ENCODE measurements at regions not wholly inside any gene's neighbourhood (a gene's known extent, or its start where the extent isn't known, plus 50 kb on each side); places are given as distances from the start of the nearest gene placed in this dataset.

GRCh38 chr17:77068915-77069314, 71.9 kb upstream of the SEC14L1 start:
- Histone ChIP-seq H3K27me3 (ENCODE audit: insufficient read depth, low read depth) (peaks cover 63% of the 10 kb centered on the region), H4K20me1 (ENCODE audit: insufficient read depth) (no peaks in the 10 kb centered on the region), H3K4me3 (IDR thresholded peaks at IDR 0.05; ENCODE audit: insufficient read depth, low read depth, low read length) (no peak overlapping the region), H3K4me1 (ENCODE audit: low read depth, poor library complexity, severe bottlenecking) (no peaks in the 10 kb centered on the region), H3K27ac (no peak overlapping the region), H3K79me2 (ENCODE audit: insufficient read depth, low read depth) (no peaks in the 10 kb centered on the region), H3K4me2 (no peak overlapping the region), H3K9ac (no peak overlapping the region), H3K36me3 (ENCODE audit: insufficient read depth) (no peaks in the 10 kb centered on the region), H2AFZ (ENCODE audit: low read depth) (no peak overlapping the region)
- no peak for TF ChIP-seq CTCF (conservative IDR thresholded peaks at IDR 0.05; ENCODE audit: low read depth, low read length)

- Histone ChIP-seq H4K20me1 (ENCODE audit: insufficient read depth) (no peaks in the 10 kb centered on the region), H3K36me3 (ENCODE audit: insufficient read depth) (no peaks in the 10 kb centered on the region), H3K27me3 (ENCODE audit: insufficient read depth, low read depth) (peaks cover 72% of the 10 kb centered on the region), H3K79me2 (ENCODE audit: insufficient read depth, low read depth) (no peaks in the 10 kb centered on the region), H3K27ac (no peak overlapping the region), H3K4me3 (IDR thresholded peaks at IDR 0.05; ENCODE audit: insufficient read depth, low read depth, low read length) (no peak overlapping the region), H3K9ac (no peak overlapping the region), H3K4me1 (ENCODE audit: low read depth, poor library complexity, severe bottlenecking) (no peaks in the 10 kb centered on the region), H3K4me2 (no peak overlapping the region), H2AFZ (ENCODE audit: low read depth) (no peak overlapping the region)
- no peak for TF ChIP-seq CTCF (conservative IDR thresholded peaks at IDR 0.05; ENCODE audit: low read depth, low read length)
Measured at GRCh38 chr17:77070888-77071279, 69.9 kb upstream of the SEC14L1 start.

GRCh38 chr17:77071925-77072490, 68.8 kb upstream of the SEC14L1 start:
- TF ChIP-seq CTCF (conservative IDR thresholded peaks at IDR 0.05; ENCODE audit: low read depth, low read length): no peak
- no peak overlapping the region for H3K4me2 ChIP-seq
- H3K36me3 ChIP-seq (ENCODE audit: insufficient read depth): no peaks in the 10 kb centered on the region

GRCh38 chr17:77072670-77073069, 68.1 kb upstream of the SEC14L1 start:
- H3K79me2 ChIP-seq (ENCODE audit: insufficient read depth, low read depth): no peaks in the 10 kb centered on the region
- no peak overlapping the region for H3K9ac ChIP-seq
- H3K4me1 ChIP-seq (ENCODE audit: low read depth, poor library complexity, severe bottlenecking): no peaks in the 10 kb centered on the region
- H3K27ac ChIP-seq: no peak overlapping the region
- H3K36me3 ChIP-seq (ENCODE audit: insufficient read depth): no peaks in the 10 kb centered on the region
- H3K4me3 ChIP-seq (IDR thresholded peaks at IDR 0.05; ENCODE audit: insufficient read depth, low read depth, low read length): no peak overlapping the region
- peaks cover 82% of the 10 kb centered on the region for H3K27me3 ChIP-seq (ENCODE audit: insufficient read depth, low read depth)
- TF ChIP-seq CTCF (conservative IDR thresholded peaks at IDR 0.05; ENCODE audit: low read depth, low read length): no peak
- H2AFZ ChIP-seq (ENCODE audit: low read depth): no peak overlapping the region
- H3K4me2 ChIP-seq: no peak overlapping the region
- H4K20me1 ChIP-seq (ENCODE audit: insufficient read depth): no peaks in the 10 kb centered on the region

More at GRCh38 chr17:77071925-77072490, 68.8 kb upstream of the SEC14L1 start:
- no peak overlapping the region for H2AFZ ChIP-seq (ENCODE audit: low read depth)
- H3K27me3 ChIP-seq (ENCODE audit: insufficient read depth, low read depth): peaks cover 81% of the 10 kb centered on the region
- H3K9ac ChIP-seq: no peak overlapping the region
- H3K27ac ChIP-seq: no peak overlapping the region
- no peaks in the 10 kb centered on the region for H3K79me2 ChIP-seq (ENCODE audit: insufficient read depth, low read depth)
- H3K4me1 ChIP-seq (ENCODE audit: low read depth, poor library complexity, severe bottlenecking): no peaks in the 10 kb centered on the region
- no peaks in the 10 kb centered on the region for H4K20me1 ChIP-seq (ENCODE audit: insufficient read depth)
- no peak overlapping the region for H3K4me3 ChIP-seq (IDR thresholded peaks at IDR 0.05; ENCODE audit: insufficient read depth, low read depth, low read length)
